Peyer's patch (tissue), 4 donors: ENCODE measurements at regions not wholly inside any gene's neighbourhood (a gene's known extent, or its start where the extent isn't known, plus 50 kb on each side); places are given as distances from the start of the nearest gene placed in this dataset.

Experiments
- POLR2A ChIP-seq, 2 donors: fragments of 450-650 bp; IDR thresholded peaks; one replicate each; pipeline ENCODE4 v1.5.1; 2017; ENCODE audit warnings: antibody characterized with exemption in 2 of 2, mild to moderate bottlenecking in 2 of 2, moderate library complexity in 2 of 2
- TF ChIP-seq, protein P1 (sequence below), 6 experiments: fragments of 450-650 bp in 4 of 6; fragments of 200-600 bp in 2 of 6; sonication (generic) in 1 of 6; IDR thresholded peaks; one replicate each; pipeline ENCODE4 v1.5.1; 2017 to 2019; ENCODE audit warnings: antibody characterized with exemption in 6 of 6, mild to moderate bottlenecking in 3 of 6, moderate library complexity in 1 of 6

DNA sequence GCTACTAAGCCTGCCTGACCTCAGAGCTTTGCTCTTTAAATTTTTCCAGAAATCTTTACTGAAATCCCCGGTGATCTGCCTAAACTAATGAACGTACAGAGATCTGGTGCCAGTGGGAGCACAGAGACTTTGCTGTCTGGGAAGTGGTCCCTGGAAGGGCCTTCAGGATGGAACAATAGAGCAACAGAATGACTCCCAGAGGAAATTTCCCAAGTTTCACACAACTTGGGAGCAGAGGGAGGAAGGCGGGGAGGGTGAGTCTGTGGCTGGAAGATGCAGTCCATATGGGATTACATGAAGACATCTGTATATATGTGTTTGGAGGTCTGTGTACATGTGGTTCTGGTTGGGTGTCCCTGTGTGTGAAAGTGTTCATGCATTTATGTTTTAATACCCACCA is 638.3 kb downstream of the CCDC171 start:
- TF ChIP-seq POLR2A (IDR thresholded peaks at IDR 0.05): no peak
- TF ChIP-seq, protein P1, sequence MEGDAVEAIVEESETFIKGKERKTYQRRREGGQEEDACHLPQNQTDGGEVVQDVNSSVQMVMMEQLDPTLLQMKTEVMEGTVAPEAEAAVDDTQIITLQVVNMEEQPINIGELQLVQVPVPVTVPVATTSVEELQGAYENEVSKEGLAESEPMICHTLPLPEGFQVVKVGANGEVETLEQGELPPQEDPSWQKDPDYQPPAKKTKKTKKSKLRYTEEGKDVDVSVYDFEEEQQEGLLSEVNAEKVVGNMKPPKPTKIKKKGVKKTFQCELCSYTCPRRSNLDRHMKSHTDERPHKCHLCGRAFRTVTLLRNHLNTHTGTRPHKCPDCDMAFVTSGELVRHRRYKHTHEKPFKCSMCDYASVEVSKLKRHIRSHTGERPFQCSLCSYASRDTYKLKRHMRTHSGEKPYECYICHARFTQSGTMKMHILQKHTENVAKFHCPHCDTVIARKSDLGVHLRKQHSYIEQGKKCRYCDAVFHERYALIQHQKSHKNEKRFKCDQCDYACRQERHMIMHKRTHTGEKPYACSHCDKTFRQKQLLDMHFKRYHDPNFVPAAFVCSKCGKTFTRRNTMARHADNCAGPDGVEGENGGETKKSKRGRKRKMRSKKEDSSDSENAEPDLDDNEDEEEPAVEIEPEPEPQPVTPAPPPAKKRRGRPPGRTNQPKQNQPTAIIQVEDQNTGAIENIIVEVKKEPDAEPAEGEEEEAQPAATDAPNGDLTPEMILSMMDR (IDR thresholded peaks at IDR 0.05): no peak
